ENCODE measurements at regions not wholly inside any gene's neighbourhood (a gene's known extent, or its start where the extent isn't known, plus 50 kb on each side); places are given as distances from the start of the nearest gene placed in this dataset.

GRCh38 chr19:27844261-27844660 lies 1368.7 kb downstream of the UQCRFS1 start:
- TF ChIP-seq, protein P1, sequence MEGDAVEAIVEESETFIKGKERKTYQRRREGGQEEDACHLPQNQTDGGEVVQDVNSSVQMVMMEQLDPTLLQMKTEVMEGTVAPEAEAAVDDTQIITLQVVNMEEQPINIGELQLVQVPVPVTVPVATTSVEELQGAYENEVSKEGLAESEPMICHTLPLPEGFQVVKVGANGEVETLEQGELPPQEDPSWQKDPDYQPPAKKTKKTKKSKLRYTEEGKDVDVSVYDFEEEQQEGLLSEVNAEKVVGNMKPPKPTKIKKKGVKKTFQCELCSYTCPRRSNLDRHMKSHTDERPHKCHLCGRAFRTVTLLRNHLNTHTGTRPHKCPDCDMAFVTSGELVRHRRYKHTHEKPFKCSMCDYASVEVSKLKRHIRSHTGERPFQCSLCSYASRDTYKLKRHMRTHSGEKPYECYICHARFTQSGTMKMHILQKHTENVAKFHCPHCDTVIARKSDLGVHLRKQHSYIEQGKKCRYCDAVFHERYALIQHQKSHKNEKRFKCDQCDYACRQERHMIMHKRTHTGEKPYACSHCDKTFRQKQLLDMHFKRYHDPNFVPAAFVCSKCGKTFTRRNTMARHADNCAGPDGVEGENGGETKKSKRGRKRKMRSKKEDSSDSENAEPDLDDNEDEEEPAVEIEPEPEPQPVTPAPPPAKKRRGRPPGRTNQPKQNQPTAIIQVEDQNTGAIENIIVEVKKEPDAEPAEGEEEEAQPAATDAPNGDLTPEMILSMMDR (IDR thresholded peaks at IDR 0.05; ENCODE audit: insufficient read depth, low read length): no peak
- TF ChIP-seq GABPA (IDR thresholded peaks at IDR 0.05; ENCODE audit: low read depth) (no peak), SPI1 (IDR thresholded peaks at IDR 0.05; ENCODE audit: borderline replicate concordance, low read depth) (no peak)
- TF ChIP-seq, protein P2, sequence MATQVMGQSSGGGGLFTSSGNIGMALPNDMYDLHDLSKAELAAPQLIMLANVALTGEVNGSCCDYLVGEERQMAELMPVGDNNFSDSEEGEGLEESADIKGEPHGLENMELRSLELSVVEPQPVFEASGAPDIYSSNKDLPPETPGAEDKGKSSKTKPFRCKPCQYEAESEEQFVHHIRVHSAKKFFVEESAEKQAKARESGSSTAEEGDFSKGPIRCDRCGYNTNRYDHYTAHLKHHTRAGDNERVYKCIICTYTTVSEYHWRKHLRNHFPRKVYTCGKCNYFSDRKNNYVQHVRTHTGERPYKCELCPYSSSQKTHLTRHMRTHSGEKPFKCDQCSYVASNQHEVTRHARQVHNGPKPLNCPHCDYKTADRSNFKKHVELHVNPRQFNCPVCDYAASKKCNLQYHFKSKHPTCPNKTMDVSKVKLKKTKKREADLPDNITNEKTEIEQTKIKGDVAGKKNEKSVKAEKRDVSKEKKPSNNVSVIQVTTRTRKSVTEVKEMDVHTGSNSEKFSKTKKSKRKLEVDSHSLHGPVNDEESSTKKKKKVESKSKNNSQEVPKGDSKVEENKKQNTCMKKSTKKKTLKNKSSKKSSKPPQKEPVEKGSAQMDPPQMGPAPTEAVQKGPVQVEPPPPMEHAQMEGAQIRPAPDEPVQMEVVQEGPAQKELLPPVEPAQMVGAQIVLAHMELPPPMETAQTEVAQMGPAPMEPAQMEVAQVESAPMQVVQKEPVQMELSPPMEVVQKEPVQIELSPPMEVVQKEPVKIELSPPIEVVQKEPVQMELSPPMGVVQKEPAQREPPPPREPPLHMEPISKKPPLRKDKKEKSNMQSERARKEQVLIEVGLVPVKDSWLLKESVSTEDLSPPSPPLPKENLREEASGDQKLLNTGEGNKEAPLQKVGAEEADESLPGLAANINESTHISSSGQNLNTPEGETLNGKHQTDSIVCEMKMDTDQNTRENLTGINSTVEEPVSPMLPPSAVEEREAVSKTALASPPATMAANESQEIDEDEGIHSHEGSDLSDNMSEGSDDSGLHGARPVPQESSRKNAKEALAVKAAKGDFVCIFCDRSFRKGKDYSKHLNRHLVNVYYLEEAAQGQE (IDR thresholded peaks at IDR 0.05; ENCODE audit: insufficient replicate concordance, low read depth): no peak
